HepG2 (cell line): ENCODE measurements at regions not wholly inside any gene's neighbourhood (a gene's known extent, or its start where the extent isn't known, plus 50 kb on each side); places are given as distances from the start of the nearest gene placed in this dataset.

ENCODE experiments used
- ATAC-seq: fragments of 200-7000 bp; cut with Tn5 transposase; 3 replicates; pipeline ENCODE4 v1.9.1; 2020; ENCODE audit warnings: mild to moderate bottlenecking, moderate library complexity
- BruUV-seq: library from RNA; stranded (reverse); fragments of 400-500 nt; replicated peaks from 2 replicates; lab custom pipeline; 2021; lab: Mats Ljungman, UMichigan
- CTCF ChIA-PET: fragments of 300-600 bp; formaldehyde crosslinking; extraction: SDS; loops from one replicate; lab custom pipeline; 2021; ENCODE audit warnings: low total read pairs, inconsistent platforms, low intra/inter-chr PET ratio; lab: Yijun Ruan, JAX
- POLR2A ChIA-PET: fragments of 350-600 bp; sonication (Branson Sonifier 250); formaldehyde crosslinking; loops from one replicate; lab custom pipeline; 2020; ENCODE audit warnings: antibody characterized with exemption, inconsistent platforms; lab: Yijun Ruan, JAX
- DNase-seq: peaks from one replicate; pipeline ENCODE4 v3.0.0-alpha.2; 2015; ENCODE audit warnings: low spot score
- FAIRE-seq: peaks from 3 replicates; lab custom pipeline; 2011; peaks lifted over from hg19 to GRCh38; lab: Jason Lieb, UNC
- H2AFZ ChIP-seq: one replicate; pipeline ENCODE4 v1.6.1; 2011; ENCODE audit warnings: low read length, inconsistent platforms
- H3K27ac ChIP-seq: fragments of 300-600 bp; 3 replicates; pipeline ENCODE4 v1.8.0; 2011; ENCODE audit warnings: mixed run types, mild to moderate bottlenecking, mixed read lengths, low read length, inconsistent platforms; ENCODE audit not compliant: insufficient read depth; ENCODE audit errors: extremely low read length
- H3K27me3 ChIP-seq, 2 experiments: fragments of 200-600 bp in 1 of 2; 2 replicates in 1 of 2; 3 replicates in 1 of 2; pipeline versions ENCODE4 v1.6.0 to v1.8.0; 2011; ENCODE audit warnings: low read length in 2 of 2, mild to moderate bottlenecking in 2 of 2, moderate library complexity in 2 of 2, inconsistent platforms in 1 of 2; ENCODE audit not compliant: insufficient read depth in 2 of 2, control insufficient read depth in 1 of 2
- H3K36me3 ChIP-seq, 2 experiments: fragments of 200-600 bp in 1 of 2; replicated peaks in 1 of 2; 2 replicates in 1 of 2; 3 replicates in 1 of 2; pipeline versions ENCODE4 v1.5.1 to v1.8.0; 2011; ENCODE audit warnings: low read length in 2 of 2, inconsistent platforms in 1 of 2; ENCODE audit not compliant: insufficient read depth in 2 of 2, control insufficient read depth in 1 of 2
- H3K4me1 ChIP-seq: 2 replicates; pipeline ENCODE4 v1.5.1; 2012; ENCODE audit warnings: low read length, inconsistent platforms; ENCODE audit not compliant: insufficient read depth
- H3K4me2 ChIP-seq: 2 replicates; pipeline ENCODE4 v1.6.0; 2011; ENCODE audit warnings: low read depth, low read length, inconsistent platforms
- H3K4me3 ChIP-seq, 3 experiments: fragments of 200-600 bp in 1 of 3; sonication (generic), shearing (Covaris generic) in 1 of 3; replicated peaks in 1 of 3; 2 replicates each; pipeline ENCODE4 v1.5.1; 2011 to 2016; ENCODE audit warnings: low read length in 3 of 3, inconsistent platforms in 2 of 3, low read depth in 2 of 3, mild to moderate bottlenecking in 2 of 3, control low read depth in 1 of 3, mixed read lengths in 1 of 3; ENCODE audit not compliant: insufficient read depth in 1 of 3
- H3K79me2 ChIP-seq: one replicate; pipeline ENCODE4 v1.6.1; 2011; ENCODE audit warnings: low read length, inconsistent platforms; ENCODE audit not compliant: insufficient read depth
- H3K9ac ChIP-seq: 2 replicates; pipeline ENCODE4 v1.6.0; 2011; ENCODE audit warnings: mild to moderate bottlenecking, low read depth, low read length, inconsistent platforms; ENCODE audit not compliant: insufficient read depth
- H3K9me3 ChIP-seq: 2 replicates; pipeline ENCODE4 v1.5.1; 2012; ENCODE audit warnings: mild to moderate bottlenecking, low read length
- H4K20me1 ChIP-seq: 2 replicates; pipeline ENCODE4 v1.6.0; 2011; ENCODE audit warnings: inconsistent platforms, mild to moderate bottlenecking, low read length, moderate library complexity; ENCODE audit not compliant: insufficient read depth
- ETV5 ChIP-seq: IDR thresholded peaks from 2 replicates; pipeline ENCODE4 v1.6.1; 2018; ENCODE audit warnings: missing biosample characterization, missing genetic modification reagents, inconsistent platforms, borderline replicate concordance
- HNF4A ChIP-seq: sonication (generic); formaldehyde crosslinking; IDR thresholded peaks from 2 replicates; pipeline ENCODE4 v1.4.0; 2020; ENCODE audit warnings: missing genetic modification reagents
- RAD51 ChIP-seq: fragments of 450-650 bp; IDR thresholded peaks from 2 replicates; pipeline ENCODE4 v1.6.1; 2016; ENCODE audit warnings: borderline replicate concordance
- RCOR2 ChIP-seq: IDR thresholded peaks from 2 replicates; pipeline ENCODE4 v1.6.1; 2016; ENCODE audit warnings: missing biosample characterization, missing genetic modification reagents
- STAT6 ChIP-seq: sonication (generic); formaldehyde crosslinking; IDR thresholded peaks from 2 replicates; pipeline ENCODE4 v1.4.0; 2020; ENCODE audit warnings: missing genetic modification reagents, mild to moderate bottlenecking, borderline replicate concordance
- TGIF2 ChIP-seq: IDR thresholded peaks from 2 replicates; pipeline ENCODE4 v1.6.1; 2016; ENCODE audit warnings: control low read depth, missing compliant biosample characterization
- ZC3H4 ChIP-seq: sonication (generic); formaldehyde crosslinking; IDR thresholded peaks from 2 replicates; pipeline ENCODE4 v1.4.0; 2020; ENCODE audit warnings: missing genetic modification reagents, borderline replicate concordance
- ZNF160 ChIP-seq: sonication (generic); formaldehyde crosslinking; IDR thresholded peaks from 2 replicates; pipeline ENCODE4 v1.8.0; 2022; ENCODE audit warnings: mild to moderate bottlenecking, inconsistent platforms, missing genetic modification reagents
- ZNF33A ChIP-seq: sonication (generic); formaldehyde crosslinking; IDR thresholded peaks from 2 replicates; pipeline ENCODE4 v1.5.1; 2020; ENCODE audit warnings: missing genetic modification reagents, mild to moderate bottlenecking, moderate library complexity, borderline replicate concordance
- WGBS: methylation state at CpG from one replicate; pipeline ENCODE4 v1.1.6; 2017; ENCODE audit warnings: low lambda C conversion rate; 5-methylcytosine and 5-hydroxymethylcytosine counted together
- in situ Hi-C: cut with HindIII; loops from 2 replicates; pipeline ENCODE4 v1.10.0; 2017; ENCODE audit warnings: low pct_unique_long_range_greater_than_20kb; ENCODE audit not compliant: extremely low pct_ligation_motif_present
- intact Hi-C: fragments of 100-400 bp; cut with micrococcal nuclease; formaldehyde crosslinking; loops from one replicate; pipeline ENCODE4 v1.10.0; 2022; ENCODE audit not compliant: unreplicated experiment
- TF ChIP-seq, protein P1 (sequence below): sonication (generic); formaldehyde crosslinking; IDR thresholded peaks from 2 replicates; pipeline ENCODE4 v1.4.0; 2020; ENCODE audit warnings: missing genetic modification reagents
- TF ChIP-seq, protein P2 (sequence below): sonication (generic); formaldehyde crosslinking; IDR thresholded peaks from 2 replicates; pipeline ENCODE4 v1.4.0; 2020; ENCODE audit warnings: mild to moderate bottlenecking, missing genetic modification reagents
- TF ChIP-seq, protein P3 (sequence below): sonication (generic); formaldehyde crosslinking; IDR thresholded peaks from 2 replicates; pipeline ENCODE4 v1.8.1; 2022; ENCODE audit warnings: mild to moderate bottlenecking, missing genetic modification reagents
- TF ChIP-seq, protein P4 (sequence below): sonication (generic); formaldehyde crosslinking; IDR thresholded peaks from 2 replicates; pipeline ENCODE4 v1.4.0; 2020; ENCODE audit warnings: mild to moderate bottlenecking, missing genetic modification reagents
- TF ChIP-seq, protein P5 (sequence below): sonication (generic); formaldehyde crosslinking; IDR thresholded peaks from 2 replicates; pipeline ENCODE4 v1.4.0; 2020; ENCODE audit warnings: missing genetic modification reagents, borderline replicate concordance

- ChIA-PET CTCF (no interaction called here), POLR2A (no interaction called here)
- Histone ChIP-seq H3K27ac (no peak overlapping the region), H3K9ac (no peak overlapping the region), H3K27me3 (peaks cover 0 to 4% of the 10 kb centered on the region in 2 experiments; a peak in 1 of 5 replicates), H4K20me1 (no peaks in the 10 kb centered on the region), H3K36me3 (no peaks in the 10 kb centered on the region), H3K4me1 (peaks cover 25% of the 10 kb centered on the region), H3K4me2 (peak overlapping the region; percentile 36; the same call in 1 of the 2 replicates), H3K4me3 (no peak overlapping the region), H3K9me3 (no peaks in the 10 kb centered on the region), H2AFZ (no peak overlapping the region), H3K79me2 (no peaks in the 10 kb centered on the region)
- no TSS peak for BruUV-seq
- FAIRE-seq, result no peak
- peak; percentile 30 for ATAC-seq
- in situ Hi-C loops, result no loop called here
- peak; percentile 13 for DNase-seq
- 31% methylated on average over 7 of the region's 7 CpGs for WGBS
- intact Hi-C loops, result no loop called here
- TF ChIP-seq STAT6, result no peak
- peak; percentile 54 for TF ChIP-seq HNF4A (CRISPR knock-in tag)
- TF ChIP-seq RAD51, result no peak
- no peak for TF ChIP-seq ZNF33A
- TF ChIP-seq RCOR2 (CRISPR knock-in tag), result no peak
- 0 out of 2 replicates have a peak, but pooled peaks have one; percentile 32 for TF ChIP-seq ZNF160 (CRISPR knock-in tag)
- TF ChIP-seq TGIF2 (CRISPR knock-in tag), result no peak
- TF ChIP-seq, protein P1, sequence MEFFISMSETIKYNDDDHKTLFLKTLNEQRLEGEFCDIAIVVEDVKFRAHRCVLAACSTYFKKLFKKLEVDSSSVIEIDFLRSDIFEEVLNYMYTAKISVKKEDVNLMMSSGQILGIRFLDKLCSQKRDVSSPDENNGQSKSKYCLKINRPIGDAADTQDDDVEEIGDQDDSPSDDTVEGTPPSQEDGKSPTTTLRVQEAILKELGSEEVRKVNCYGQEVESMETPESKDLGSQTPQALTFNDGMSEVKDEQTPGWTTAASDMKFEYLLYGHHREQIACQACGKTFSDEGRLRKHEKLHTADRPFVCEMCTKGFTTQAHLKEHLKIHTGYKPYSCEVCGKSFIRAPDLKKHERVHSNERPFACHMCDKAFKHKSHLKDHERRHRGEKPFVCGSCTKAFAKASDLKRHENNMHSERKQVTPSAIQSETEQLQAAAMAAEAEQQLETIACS (CRISPR knock-in tag), result no peak
- TF ChIP-seq, protein P2, sequence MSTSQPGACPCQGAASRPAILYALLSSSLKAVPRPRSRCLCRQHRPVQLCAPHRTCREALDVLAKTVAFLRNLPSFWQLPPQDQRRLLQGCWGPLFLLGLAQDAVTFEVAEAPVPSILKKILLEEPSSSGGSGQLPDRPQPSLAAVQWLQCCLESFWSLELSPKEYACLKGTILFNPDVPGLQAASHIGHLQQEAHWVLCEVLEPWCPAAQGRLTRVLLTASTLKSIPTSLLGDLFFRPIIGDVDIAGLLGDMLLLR (CRISPR knock-in tag), result no peak
- peak; percentile 27; the same call in 1 of the 2 replicates for TF ChIP-seq ETV5 (CRISPR knock-in tag)
- TF ChIP-seq, protein P3, sequence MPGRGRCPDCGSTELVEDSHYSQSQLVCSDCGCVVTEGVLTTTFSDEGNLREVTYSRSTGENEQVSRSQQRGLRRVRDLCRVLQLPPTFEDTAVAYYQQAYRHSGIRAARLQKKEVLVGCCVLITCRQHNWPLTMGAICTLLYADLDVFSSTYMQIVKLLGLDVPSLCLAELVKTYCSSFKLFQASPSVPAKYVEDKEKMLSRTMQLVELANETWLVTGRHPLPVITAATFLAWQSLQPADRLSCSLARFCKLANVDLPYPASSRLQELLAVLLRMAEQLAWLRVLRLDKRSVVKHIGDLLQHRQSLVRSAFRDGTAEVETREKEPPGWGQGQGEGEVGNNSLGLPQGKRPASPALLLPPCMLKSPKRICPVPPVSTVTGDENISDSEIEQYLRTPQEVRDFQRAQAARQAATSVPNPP (CRISPR knock-in tag), result no peak
- TF ChIP-seq, protein P4, sequence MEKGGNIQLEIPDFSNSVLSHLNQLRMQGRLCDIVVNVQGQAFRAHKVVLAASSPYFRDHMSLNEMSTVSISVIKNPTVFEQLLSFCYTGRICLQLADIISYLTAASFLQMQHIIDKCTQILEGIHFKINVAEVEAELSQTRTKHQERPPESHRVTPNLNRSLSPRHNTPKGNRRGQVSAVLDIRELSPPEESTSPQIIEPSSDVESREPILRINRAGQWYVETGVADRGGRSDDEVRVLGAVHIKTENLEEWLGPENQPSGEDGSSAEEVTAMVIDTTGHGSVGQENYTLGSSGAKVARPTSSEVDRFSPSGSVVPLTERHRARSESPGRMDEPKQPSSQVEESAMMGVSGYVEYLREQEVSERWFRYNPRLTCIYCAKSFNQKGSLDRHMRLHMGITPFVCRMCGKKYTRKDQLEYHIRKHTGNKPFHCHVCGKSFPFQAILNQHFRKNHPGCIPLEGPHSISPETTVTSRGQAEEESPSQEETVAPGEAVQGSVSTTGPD (CRISPR knock-in tag), result no peak
- TF ChIP-seq ZC3H4, result no peak
- TF ChIP-seq, protein P5, sequence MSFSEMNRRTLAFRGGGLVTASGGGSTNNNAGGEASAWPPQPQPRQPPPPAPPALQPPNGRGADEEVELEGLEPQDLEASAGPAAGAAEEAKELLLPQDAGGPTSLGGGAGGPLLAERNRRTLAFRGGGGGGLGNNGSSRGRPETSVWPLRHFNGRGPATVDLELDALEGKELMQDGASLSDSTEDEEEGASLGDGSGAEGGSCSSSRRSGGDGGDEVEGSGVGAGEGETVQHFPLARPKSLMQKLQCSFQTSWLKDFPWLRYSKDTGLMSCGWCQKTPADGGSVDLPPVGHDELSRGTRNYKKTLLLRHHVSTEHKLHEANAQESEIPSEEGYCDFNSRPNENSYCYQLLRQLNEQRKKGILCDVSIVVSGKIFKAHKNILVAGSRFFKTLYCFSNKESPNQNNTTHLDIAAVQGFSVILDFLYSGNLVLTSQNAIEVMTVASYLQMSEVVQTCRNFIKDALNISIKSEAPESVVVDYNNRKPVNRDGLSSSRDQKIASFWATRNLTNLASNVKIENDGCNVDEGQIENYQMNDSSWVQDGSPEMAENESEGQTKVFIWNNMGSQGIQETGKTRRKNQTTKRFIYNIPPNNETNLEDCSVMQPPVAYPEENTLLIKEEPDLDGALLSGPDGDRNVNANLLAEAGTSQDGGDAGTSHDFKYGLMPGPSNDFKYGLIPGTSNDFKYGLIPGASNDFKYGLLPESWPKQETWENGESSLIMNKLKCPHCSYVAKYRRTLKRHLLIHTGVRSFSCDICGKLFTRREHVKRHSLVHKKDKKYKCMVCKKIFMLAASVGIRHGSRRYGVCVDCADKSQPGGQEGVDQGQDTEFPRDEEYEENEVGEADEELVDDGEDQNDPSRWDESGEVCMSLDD (CRISPR knock-in tag), result no peak
Observed at GRCh38 chr16:51002881-51003490, 148.1 kb downstream of the SALL1 start.
